ENCODE measurements at regions not wholly inside any gene's neighbourhood (a gene's known extent, or its start where the extent isn't known, plus 50 kb on each side); places are given as distances from the start of the nearest gene placed in this dataset.

DNA sequence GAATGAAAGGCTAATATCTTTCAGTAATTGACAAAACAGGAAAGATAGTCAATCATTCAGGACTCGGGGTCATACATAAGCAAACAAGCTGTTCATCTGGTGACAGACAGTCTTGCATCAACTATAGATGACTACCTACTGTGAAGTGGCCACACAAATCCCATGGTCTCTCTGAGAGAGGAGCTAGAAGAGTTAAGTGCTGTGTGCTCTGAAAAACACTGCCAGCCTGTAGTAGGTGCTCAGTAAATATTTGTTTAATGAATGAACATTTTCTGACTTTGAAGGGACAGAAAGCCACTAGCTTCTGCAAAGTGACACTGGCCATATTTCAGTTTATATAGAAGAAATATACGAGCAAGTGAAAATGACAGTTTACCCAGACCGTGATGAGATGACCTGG is 184.0 kb upstream of the CHAC2 start:
- TF ChIP-seq, protein P1, sequence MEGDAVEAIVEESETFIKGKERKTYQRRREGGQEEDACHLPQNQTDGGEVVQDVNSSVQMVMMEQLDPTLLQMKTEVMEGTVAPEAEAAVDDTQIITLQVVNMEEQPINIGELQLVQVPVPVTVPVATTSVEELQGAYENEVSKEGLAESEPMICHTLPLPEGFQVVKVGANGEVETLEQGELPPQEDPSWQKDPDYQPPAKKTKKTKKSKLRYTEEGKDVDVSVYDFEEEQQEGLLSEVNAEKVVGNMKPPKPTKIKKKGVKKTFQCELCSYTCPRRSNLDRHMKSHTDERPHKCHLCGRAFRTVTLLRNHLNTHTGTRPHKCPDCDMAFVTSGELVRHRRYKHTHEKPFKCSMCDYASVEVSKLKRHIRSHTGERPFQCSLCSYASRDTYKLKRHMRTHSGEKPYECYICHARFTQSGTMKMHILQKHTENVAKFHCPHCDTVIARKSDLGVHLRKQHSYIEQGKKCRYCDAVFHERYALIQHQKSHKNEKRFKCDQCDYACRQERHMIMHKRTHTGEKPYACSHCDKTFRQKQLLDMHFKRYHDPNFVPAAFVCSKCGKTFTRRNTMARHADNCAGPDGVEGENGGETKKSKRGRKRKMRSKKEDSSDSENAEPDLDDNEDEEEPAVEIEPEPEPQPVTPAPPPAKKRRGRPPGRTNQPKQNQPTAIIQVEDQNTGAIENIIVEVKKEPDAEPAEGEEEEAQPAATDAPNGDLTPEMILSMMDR (IDR thresholded peaks at IDR 0.05): no peak
- TF ChIP-seq POLR2A (IDR thresholded peaks at IDR 0.05): no peak
- no peaks in the 10 kb centered on the region for H3K36me3 ChIP-seq
- H3K27ac ChIP-seq: no peak overlapping the region
- no peaks in the 10 kb centered on the region for H3K9me3 ChIP-seq
- no peaks in the 10 kb centered on the region for H3K4me1 ChIP-seq
- no peaks in the 10 kb centered on the region for H3K27me3 ChIP-seq
- no peak overlapping the region for H3K4me3 ChIP-seq
- DNase-seq: no peak

DNA sequence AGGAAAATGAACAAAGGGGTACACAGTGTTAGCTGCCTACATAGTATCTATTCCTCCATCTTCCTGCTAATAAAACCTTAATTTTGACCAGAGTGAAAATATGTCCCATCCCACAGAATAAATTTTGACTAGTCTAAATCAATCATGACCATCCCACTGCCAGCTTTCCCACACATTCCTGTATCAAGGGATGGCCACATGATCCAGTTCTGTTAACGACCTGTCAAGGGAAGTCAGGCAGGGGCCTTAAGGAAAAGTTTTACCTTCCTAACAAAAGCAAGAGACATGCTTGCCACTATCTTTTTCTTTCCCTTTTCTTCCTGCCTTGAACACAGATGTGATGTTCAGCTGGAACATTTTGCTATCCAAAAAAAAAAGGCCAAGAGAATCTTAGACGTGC is 185.0 kb upstream of the CHAC2 start:
- Histone ChIP-seq H3K9me3 (no peaks in the 10 kb centered on the region), H3K27me3 (no peaks in the 10 kb centered on the region), H3K4me1 (no peaks in the 10 kb centered on the region), H3K27ac (no peak overlapping the region), H3K36me3 (no peaks in the 10 kb centered on the region), H3K4me3 (no peak overlapping the region)
- no peak for TF ChIP-seq POLR2A (IDR thresholded peaks at IDR 0.05)
- TF ChIP-seq, protein P1 (IDR thresholded peaks at IDR 0.05): no peak
- DNase-seq: no peak

DNA sequence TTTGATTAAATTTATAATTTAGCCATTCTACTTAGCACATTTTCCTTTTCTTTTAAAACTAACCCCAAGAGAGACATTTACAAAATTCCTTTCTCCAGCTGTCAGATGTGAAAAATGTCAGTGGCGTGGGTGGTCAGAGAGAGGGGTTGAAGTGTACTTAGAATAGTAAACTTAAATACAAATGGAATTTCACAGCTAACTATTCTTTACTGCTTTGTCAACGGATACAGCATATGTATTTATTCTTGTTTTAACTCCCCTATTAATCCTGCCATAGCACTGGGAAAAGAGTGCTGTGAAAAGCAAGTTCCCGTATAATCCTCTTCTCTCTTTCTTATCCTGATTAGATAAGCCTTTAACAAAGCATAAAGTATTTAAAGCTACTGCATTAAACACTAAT is 191.4 kb upstream of the CHAC2 start:
- Histone ChIP-seq H3K27ac (no peak overlapping the region), H3K4me3 (no peak overlapping the region), H3K27me3 (no peaks in the 10 kb centered on the region), H3K4me1 (no peaks in the 10 kb centered on the region), H3K9me3 (no peaks in the 10 kb centered on the region), H3K36me3 (no peaks in the 10 kb centered on the region)
- no peak for TF ChIP-seq POLR2A (IDR thresholded peaks at IDR 0.05)
- TF ChIP-seq, protein P1 (IDR thresholded peaks at IDR 0.05): no peak
- DNase-seq: no peak

DNA sequence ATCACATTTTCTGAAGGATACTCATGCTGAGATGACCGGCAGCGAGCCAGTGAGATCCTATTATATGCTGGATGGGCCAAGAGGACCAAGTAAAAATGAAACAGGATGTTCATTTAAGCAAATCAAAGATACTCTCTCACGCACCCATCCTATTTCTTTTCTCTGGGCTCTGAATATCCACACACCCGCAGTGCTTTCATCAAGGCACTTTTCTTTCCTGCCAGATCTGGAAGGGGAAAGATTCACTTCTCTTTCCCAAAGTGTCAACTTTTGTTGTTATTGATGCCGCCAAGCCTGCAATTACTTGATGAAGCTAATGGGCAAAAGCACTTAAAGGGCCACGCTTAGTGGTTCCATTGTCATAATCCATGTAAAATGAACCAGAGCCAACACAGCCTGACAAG is 191.9 kb upstream of the CHAC2 start:
- Histone ChIP-seq H3K4me1 (no peaks in the 10 kb centered on the region), H3K9me3 (no peaks in the 10 kb centered on the region), H3K27me3 (no peaks in the 10 kb centered on the region), H3K36me3 (no peaks in the 10 kb centered on the region), H3K4me3 (no peak overlapping the region), H3K27ac (no peak overlapping the region)
- DNase-seq: no peak
- TF ChIP-seq, protein P1 (IDR thresholded peaks at IDR 0.05): no peak
- no peak for TF ChIP-seq POLR2A (IDR thresholded peaks at IDR 0.05)

GRCh38 chr2:53572696-53573095 is 194.9 kb upstream of the CHAC2 start:
- Histone ChIP-seq H3K4me3 (no peak overlapping the region), H3K36me3 (no peaks in the 10 kb centered on the region), H3K9me3 (no peaks in the 10 kb centered on the region), H3K27ac (no peak overlapping the region), H3K4me1 (no peaks in the 10 kb centered on the region), H3K27me3 (no peaks in the 10 kb centered on the region)
- TF ChIP-seq POLR2A (IDR thresholded peaks at IDR 0.05): no peak
- TF ChIP-seq, protein P1 (IDR thresholded peaks at IDR 0.05): no peak
- no peak for DNase-seq

All from Peyer's patch (tissue), 4 donors.